ENCODE measurements at regions not wholly inside any gene's neighbourhood (a gene's known extent, or its start where the extent isn't known, plus 50 kb on each side); places are given as distances from the start of the nearest gene placed in this dataset.

- FAIRE-seq: no peak
- no peaks in the 10 kb centered on the region for H3K27me3 ChIP-seq (ENCODE audit: control insufficient read depth in 2 of 2, insufficient read depth in 2 of 2, low read length in 2 of 2)
- intact Hi-C loops (cut with micrococcal nuclease) (no loop called here), dilution Hi-C loops (cut with MboI; ENCODE audit: extremely low pct_ligation_motif_present, low sequenced_read_pairs) (no loop called here)
- H3K4me2 ChIP-seq (ENCODE audit: insufficient read depth, low read length): no peak overlapping the region
- H3K9me1 ChIP-seq (replicated peaks; ENCODE audit: control insufficient read depth, extremely low read depth, insufficient read depth, low read length): no peaks in the 10 kb centered on the region
- DNase-seq (ENCODE audit: low read depth, low spot score): no peak
- no peak overlapping the region for H2AFZ ChIP-seq (ENCODE audit: low read depth, low read length)
- POLR2A ChIA-PET: no interaction called here
- H3K9ac ChIP-seq (replicated peaks; ENCODE audit: extremely low read depth, insufficient read depth, low read length): no peak overlapping the region
- no TSS peak for BruUV-seq (replicated peaks)
- TF ChIP-seq GATA2 (IDR thresholded peaks at IDR 0.05; ENCODE audit: insufficient read depth, insufficient read length, low read depth, low read length): no peak
- no peak for TF ChIP-seq MAX (IDR thresholded peaks at IDR 0.05; ENCODE audit: insufficient read depth, insufficient read length)
- no peak for TF ChIP-seq MYC (IDR thresholded peaks at IDR 0.05; ENCODE audit: low read depth, low read length)
- TF ChIP-seq POLR2AphosphoS5 (IDR thresholded peaks at IDR 0.05; ENCODE audit: insufficient read depth, low read depth, low read length): no peak
- no peak for TF ChIP-seq FOS (IDR thresholded peaks at IDR 0.05; ENCODE audit: borderline replicate concordance, insufficient read depth, low read length)
- no peak for TF ChIP-seq CTCF (IDR thresholded peaks at IDR 0.05; ENCODE audit: extremely low read depth in 1 of 2, insufficient read depth in 1 of 2, low read depth in 1 of 2, low read length in 2 of 2)
- no peak for TF ChIP-seq JUN (IDR thresholded peaks at IDR 0.05; ENCODE audit: borderline replicate concordance, insufficient read depth, insufficient read length, low read depth)
- no peaks in the 10 kb centered on the region for H3K79me2 ChIP-seq (ENCODE audit: control insufficient read depth, insufficient read depth, low read length)
- no peaks in the 10 kb centered on the region for H3K36me3 ChIP-seq (ENCODE audit: control insufficient read depth in 2 of 2, extremely low read depth in 1 of 2, insufficient read depth in 2 of 2, low read length in 2 of 2)
- H3K9me3 ChIP-seq (replicated peaks; ENCODE audit: control insufficient read depth, insufficient read depth, low read length): no peaks in the 10 kb centered on the region
- H3K4me1 ChIP-seq (ENCODE audit: control insufficient read depth, extremely low read depth, insufficient read depth, low read length): peaks cover 12% of the 10 kb centered on the region
- no peak overlapping the region for H3K27ac ChIP-seq (ENCODE audit: insufficient read depth, low read depth, low read length)
- no peaks in the 10 kb centered on the region for H4K20me1 ChIP-seq (replicated peaks; ENCODE audit: control insufficient read depth, extremely low read depth, insufficient read depth, low read length)
- no peak overlapping the region for H3K4me3 ChIP-seq (replicated peaks in 1 of 3; ENCODE audit: insufficient read depth in 1 of 3, low read depth in 1 of 3, low read length in 3 of 3)
- CTCF ChIA-PET: no interaction called here
These were observed 169.0 kb downstream of the PCSK1 start for GRCh38 chr5:96264047-96264446.
